ENCODE measurements at regions not wholly inside any gene's neighbourhood (a gene's known extent, or its start where the extent isn't known, plus 50 kb on each side); places are given as distances from the start of the nearest gene placed in this dataset.

GRCh38 chr3:84504761-84505160 is 454.0 kb upstream of the CADM2 start:
- TF ChIP-seq CTCF (IDR thresholded peaks at IDR 0.05) = no peak
- TF ChIP-seq RNF2 (IDR thresholded peaks at IDR 0.05; ENCODE audit: borderline replicate concordance, low read depth) = no peak
- no peak for TF ChIP-seq PBX3 (IDR thresholded peaks at IDR 0.05)
- TF ChIP-seq RCOR1 (IDR thresholded peaks at IDR 0.05; ENCODE audit: low read depth, low read length) = no peak
- no peak for TF ChIP-seq SREBF2 (IDR thresholded peaks at IDR 0.05)
- TF ChIP-seq REST (IDR thresholded peaks at IDR 0.05) = no peak
- no peak for TF ChIP-seq NR3C1 (IDR thresholded peaks at IDR 0.05)
- no peak for TF ChIP-seq BHLHE40 (IDR thresholded peaks at IDR 0.05; ENCODE audit: low read depth, low read length)
- TF ChIP-seq CHD4 (IDR thresholded peaks at IDR 0.05; ENCODE audit: borderline replicate concordance) = no peak

Measured in A549 (cell line).